Ishikawa (cell line): ENCODE measurements at regions not wholly inside any gene's neighbourhood (a gene's known extent, or its start where the extent isn't known, plus 50 kb on each side); places are given as distances from the start of the nearest gene placed in this dataset.

Experiments used
- CEBPB ChIP-seq: IDR thresholded peaks from 2 replicates; pipeline ENCODE4 v1.6.1; 2012
- CREB1 ChIP-seq: IDR thresholded peaks from 2 replicates; pipeline ENCODE4 v1.6.1; 2012; ENCODE audit warnings: low read depth
- EGR1 ChIP-seq: IDR thresholded peaks from 2 replicates; pipeline ENCODE4 v1.6.1; 2012
- EP300 ChIP-seq: IDR thresholded peaks from 2 replicates; pipeline ENCODE4 v1.6.1; 2012; ENCODE audit warnings: borderline replicate concordance
- FOXM1 ChIP-seq: IDR thresholded peaks from 2 replicates; pipeline ENCODE4 v1.6.1; 2012; ENCODE audit warnings: low read depth, borderline replicate concordance
- MAX ChIP-seq: IDR thresholded peaks from 2 replicates; pipeline ENCODE4 v1.6.1; 2012
- NFIC ChIP-seq: IDR thresholded peaks from 2 replicates; pipeline ENCODE4 v1.6.1; 2012
- RAD21 ChIP-seq: IDR thresholded peaks from 2 replicates; pipeline ENCODE4 v1.6.1; 2012; ENCODE audit warnings: low read depth
- REST ChIP-seq: IDR thresholded peaks from 2 replicates; pipeline ENCODE4 v1.6.1; 2012; ENCODE audit warnings: low read depth, mild to moderate bottlenecking
- TAF1 ChIP-seq: IDR thresholded peaks from 2 replicates; pipeline ENCODE4 v1.6.1; 2012; ENCODE audit warnings: low read depth, mild to moderate bottlenecking
- TCF12 ChIP-seq: IDR thresholded peaks from 2 replicates; pipeline ENCODE4 v1.6.1; 2012; ENCODE audit warnings: low read depth
- TEAD4 ChIP-seq: IDR thresholded peaks from 2 replicates; pipeline ENCODE4 v1.6.1; 2012
- USF1 ChIP-seq: IDR thresholded peaks from 2 replicates; pipeline ENCODE4 v1.6.1; 2012
- YY1 ChIP-seq: IDR thresholded peaks from 2 replicates; pipeline ENCODE4 v1.6.1; 2012; ENCODE audit warnings: low read depth
- ZBTB7A ChIP-seq: IDR thresholded peaks from 2 replicates; pipeline ENCODE4 v1.6.1; 2012; ENCODE audit warnings: low read depth

- no peak for TF ChIP-seq CREB1
- no peak for TF ChIP-seq TAF1
- no peak for TF ChIP-seq CEBPB
- TF ChIP-seq MAX = no peak
- TF ChIP-seq TEAD4 = no peak
- TF ChIP-seq FOXM1 = no peak
Observed at GRCh38 chr4:178240891-178241290, 798.7 kb upstream of the AGA start.

- TF ChIP-seq MAX = no peak
Observed at GRCh38 chr4:178241601-178242118, 799.4 kb upstream of the AGA start.

- no peak for TF ChIP-seq YY1
- no peak for TF ChIP-seq CREB1
- no peak for TF ChIP-seq TEAD4
- TF ChIP-seq NFIC = no peak
- no peak for TF ChIP-seq MAX
- TF ChIP-seq TAF1 = no peak
- TF ChIP-seq CEBPB = no peak
Observed at GRCh38 chr4:178242655-178243054, 800.4 kb upstream of the AGA start.

- TF ChIP-seq REST = no peak
- TF ChIP-seq FOXM1 = no peak
- TF ChIP-seq EGR1 = no peak
- TF ChIP-seq TCF12 = no peak
- no peak for TF ChIP-seq ZBTB7A
- no peak for TF ChIP-seq EP300
- TF ChIP-seq CEBPB = no peak
- TF ChIP-seq USF1 = no peak
- TF ChIP-seq TEAD4 = no peak
Observed at GRCh38 chr4:178244785-178245184, 802.5 kb upstream of the AGA start.

- TF ChIP-seq EGR1 (no peak), REST (no peak), NFIC (no peak), TAF1 (no peak), YY1 (no peak), RAD21 (no peak), TCF12 (no peak), FOXM1 (no peak)
Observed at GRCh38 chr4:178255172-178255571, 812.9 kb upstream of the AGA start.

- TF ChIP-seq CREB1 (no peak), REST (no peak), ZBTB7A (no peak), TCF12 (no peak), YY1 (no peak), NFIC (no peak), CEBPB (no peak), EP300 (no peak), RAD21 (no peak), TEAD4 (no peak), EGR1 (no peak), FOXM1 (no peak)
Observed at GRCh38 chr4:178258603-178259002, 816.4 kb upstream of the AGA start.
